ENCODE measurements at regions not wholly inside any gene's neighbourhood (a gene's known extent, or its start where the extent isn't known, plus 50 kb on each side); places are given as distances from the start of the nearest gene placed in this dataset.

- no peak for TF ChIP-seq CTCF (IDR thresholded peaks at IDR 0.05; ENCODE audit: low read depth, low read length)
- no peak for TF ChIP-seq EZH2phosphoT487 (IDR thresholded peaks at IDR 0.05; ENCODE audit: low read depth)
Measured at GRCh38 chr2:163200741-163201140, 362.2 kb upstream of the KCNH7 start.

Data from OCI-LY3 (cell line).